Ramos (cell line): ENCODE measurements at regions not wholly inside any gene's neighbourhood (a gene's known extent, or its start where the extent isn't known, plus 50 kb on each side); places are given as distances from the start of the nearest gene placed in this dataset.

Experiments used
- in situ Hi-C: fragments of 300-500 bp; cut with MboI; formaldehyde crosslinking; loops from one replicate; pipeline ENCODE4 v1.14.3; 2022; ENCODE audit warnings: low sequenced_read_pairs; ENCODE audit not compliant: unreplicated experiment

- in situ Hi-C loops: no loop called here
These were observed 209.9 kb downstream of the TEX29 start for GRCh38 chr13:111530137-111530870.

- in situ Hi-C loops: no loop called here
These were observed 211.1 kb downstream of the TEX29 start for GRCh38 chr13:111531505-111531904.

DNA sequence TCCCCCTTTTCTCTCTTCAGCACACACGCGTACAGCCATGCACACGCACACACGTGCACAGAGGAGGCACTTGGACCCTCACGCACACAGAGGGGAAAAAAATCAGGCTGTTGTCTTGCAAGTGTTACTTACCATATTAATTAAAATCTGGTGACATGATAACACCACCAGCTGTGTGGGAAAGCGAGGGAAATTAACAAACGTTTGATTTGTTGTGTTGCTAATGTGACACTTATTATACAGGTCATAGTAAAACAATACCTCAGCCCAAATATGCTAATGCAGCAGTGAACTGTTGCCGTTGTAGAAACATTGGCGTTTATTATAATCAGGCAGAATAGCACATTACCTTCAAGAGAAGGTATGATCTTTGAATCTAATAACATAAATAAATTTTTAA lies 211.7 kb downstream of the TEX29 start:
- in situ Hi-C loops: no loop called here

DNA sequence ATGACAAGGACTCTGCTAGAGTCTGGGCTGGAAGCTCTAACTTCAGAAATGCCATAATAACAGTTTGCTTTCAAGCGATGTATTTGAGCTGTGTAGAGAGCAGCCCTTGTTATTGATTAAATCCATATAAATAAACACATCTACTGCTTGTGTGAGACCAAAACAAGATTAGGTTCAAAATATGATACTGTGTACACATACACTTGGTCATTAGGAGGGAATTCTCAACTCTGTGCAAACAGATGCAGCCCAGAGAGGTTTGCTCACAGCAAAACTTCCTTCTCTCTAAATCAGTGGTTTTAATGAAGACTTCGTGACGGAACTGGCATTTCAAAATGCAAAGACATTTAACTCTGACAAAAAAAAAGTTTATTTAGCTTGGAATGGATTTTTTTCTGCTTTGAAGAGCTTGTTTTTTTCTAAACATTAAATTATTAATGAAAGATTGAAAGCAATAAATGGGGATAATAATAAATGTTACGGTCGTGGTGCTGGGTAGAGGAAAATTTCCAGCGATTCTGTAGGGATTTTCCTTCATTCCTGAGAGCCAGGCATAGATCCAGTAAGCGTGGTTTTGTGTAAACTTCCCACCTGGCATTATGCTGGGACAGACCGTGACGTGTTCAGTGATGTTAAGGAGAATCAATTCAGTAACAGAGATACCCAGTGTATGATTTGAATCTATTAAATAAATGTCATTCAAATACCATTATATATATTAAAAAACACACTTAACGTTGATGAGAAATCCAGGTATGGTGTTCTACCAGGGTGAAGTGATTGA lies 213.7 kb downstream of the TEX29 start:
- in situ Hi-C loops: no loop called here

GRCh38 chr13:111534751-111535522 lies 214.5 kb downstream of the TEX29 start:
- in situ Hi-C loops: no loop called here

DNA sequence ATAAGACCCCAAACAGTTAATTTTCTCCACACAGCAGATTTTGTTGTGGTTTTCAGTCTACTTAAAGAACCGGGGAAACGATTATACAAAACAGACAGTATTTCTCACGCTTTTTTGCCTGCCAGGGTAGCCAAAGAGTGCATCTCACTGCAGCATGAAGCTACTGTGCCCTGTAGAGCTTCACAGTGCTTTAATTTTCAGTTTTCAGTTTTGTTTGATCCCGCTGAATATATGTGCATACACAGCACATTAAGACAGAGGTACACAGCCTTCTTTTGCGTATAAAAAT lies 215.0 kb downstream of the TEX29 start:
- in situ Hi-C loops: no loop called here

DNA sequence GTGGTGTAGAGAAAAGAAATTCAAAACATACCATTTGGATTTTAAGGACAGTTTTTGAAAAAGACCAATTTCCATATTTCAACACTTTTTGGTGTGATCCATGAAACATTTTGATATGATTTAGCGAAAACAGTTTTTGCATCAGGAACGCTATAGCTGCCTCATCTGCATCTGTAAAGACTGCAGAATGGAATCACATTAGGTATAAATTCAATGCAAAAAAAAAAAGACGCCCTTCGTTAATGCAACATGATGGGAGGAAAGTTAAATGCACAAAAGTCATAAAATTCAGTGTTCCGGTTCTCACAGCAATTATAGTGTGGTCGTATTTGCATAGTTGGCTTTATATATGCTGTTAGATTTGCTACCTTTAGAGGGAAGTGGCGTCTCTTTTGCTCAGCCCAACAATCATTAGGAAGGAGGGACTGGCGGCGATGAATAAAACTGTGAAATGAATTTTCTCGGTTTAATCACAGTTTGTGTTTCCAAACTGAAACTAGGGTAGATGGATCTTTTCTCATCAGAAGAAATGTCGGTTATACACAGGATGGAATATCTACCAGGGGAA lies 215.7 kb downstream of the TEX29 start:
- in situ Hi-C loops: no loop called here

- in situ Hi-C loops: no loop called here
These were observed 216.8 kb downstream of the TEX29 start for GRCh38 chr13:111537115-111537728.

- in situ Hi-C loops: no loop called here
These were observed 217.5 kb downstream of the TEX29 start for GRCh38 chr13:111537843-111538499.

GRCh38 chr13:111539252-111539651 lies 218.8 kb downstream of the TEX29 start:
- in situ Hi-C loops: no loop called here

DNA sequence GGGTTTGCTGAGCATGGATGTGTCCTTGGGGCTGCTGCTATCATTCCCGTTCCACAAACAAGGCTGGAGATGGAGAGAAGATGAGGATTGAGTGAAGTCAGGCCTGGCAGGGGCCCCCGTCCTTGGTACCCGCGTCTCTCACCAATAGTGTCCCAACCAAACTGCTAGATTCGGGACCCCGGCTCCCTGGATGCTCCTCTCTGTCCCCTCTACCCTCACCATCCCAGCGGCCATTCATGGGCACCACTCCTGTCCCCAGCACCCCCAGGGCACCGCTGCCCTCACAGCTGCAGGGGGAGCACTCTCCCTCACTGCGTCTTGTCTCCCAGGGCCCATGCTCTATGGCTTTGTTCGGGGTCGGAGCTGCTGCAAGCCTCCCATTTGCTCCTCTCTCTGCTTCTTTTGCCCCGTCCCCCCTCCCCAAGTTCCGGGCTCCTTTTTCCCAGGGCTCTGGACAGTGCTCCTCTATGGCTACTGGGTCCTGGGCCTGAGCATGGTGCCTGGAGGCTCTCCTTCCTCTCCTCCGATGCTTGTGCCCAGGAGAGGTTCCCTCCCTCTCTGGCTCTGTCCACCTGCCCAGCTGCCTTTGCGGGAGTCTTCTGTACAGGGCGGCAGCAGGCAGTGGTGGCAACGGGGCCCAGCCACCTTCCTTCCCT lies 219.5 kb downstream of the TEX29 start:
- in situ Hi-C loops: no loop called here

GRCh38 chr13:111540486-111540885 lies 220.0 kb downstream of the TEX29 start:
- in situ Hi-C loops: no loop called here

DNA sequence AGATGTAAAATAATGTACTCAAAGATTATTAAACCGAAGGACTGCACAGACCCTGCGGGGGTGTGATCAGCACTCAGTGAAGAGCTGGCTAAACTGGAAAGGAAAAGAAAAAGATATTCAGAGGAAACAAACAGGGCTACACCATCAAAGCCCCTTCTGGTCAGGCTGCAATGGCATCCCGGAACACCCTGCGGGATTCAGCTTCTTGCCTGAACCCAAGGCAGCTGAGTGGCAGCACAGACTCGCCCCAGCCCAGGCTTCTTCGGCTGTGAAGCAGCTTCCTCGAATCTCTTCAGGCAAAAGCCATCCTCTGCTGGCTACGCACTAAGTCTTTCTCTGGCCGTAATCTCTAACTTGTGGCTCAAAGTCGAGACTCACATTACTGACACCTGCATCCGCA lies 220.9 kb downstream of the TEX29 start:
- in situ Hi-C loops: no loop called here

GRCh38 chr13:111541752-111542529 lies 221.5 kb downstream of the TEX29 start:
- in situ Hi-C loops: no loop called here

DNA sequence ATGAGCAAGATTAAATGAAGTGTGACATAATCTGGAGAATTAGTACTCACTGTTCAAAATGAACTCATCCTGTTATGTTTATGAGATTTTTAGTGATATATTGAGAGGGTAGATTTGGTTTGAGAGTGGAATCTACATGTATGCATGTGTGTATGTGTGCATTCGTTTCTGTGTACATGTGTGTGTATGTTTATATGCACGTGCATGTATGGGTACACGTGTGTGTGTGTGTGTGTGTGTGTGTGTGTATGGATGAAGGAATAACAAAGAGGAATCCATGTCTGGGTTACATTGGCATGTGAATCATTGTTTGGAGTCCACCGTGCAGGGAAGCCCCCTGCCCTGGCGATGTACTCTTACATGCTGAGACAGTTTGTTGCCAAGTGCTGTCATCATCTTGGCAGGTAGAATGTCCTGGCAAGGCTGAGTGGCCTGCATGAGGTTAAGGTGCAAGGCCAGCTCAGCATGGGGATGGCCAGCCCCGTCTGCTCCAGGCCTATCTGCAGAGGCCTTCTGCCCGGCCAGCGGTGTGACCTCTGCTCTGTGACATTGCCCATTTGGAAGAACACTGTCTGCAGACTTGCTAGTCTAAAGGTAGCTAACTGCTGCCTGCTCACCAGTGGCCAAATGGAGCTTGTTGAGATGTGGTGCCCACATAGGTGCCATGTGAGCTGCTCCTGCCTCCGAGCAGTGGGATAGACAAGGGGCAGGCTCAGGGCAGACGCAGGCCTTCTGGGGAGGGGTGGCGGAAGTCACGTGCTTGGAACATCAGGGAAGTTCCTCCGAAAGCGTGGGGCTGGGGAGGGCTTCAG lies 222.3 kb downstream of the TEX29 start:
- in situ Hi-C loops: no loop called here

DNA sequence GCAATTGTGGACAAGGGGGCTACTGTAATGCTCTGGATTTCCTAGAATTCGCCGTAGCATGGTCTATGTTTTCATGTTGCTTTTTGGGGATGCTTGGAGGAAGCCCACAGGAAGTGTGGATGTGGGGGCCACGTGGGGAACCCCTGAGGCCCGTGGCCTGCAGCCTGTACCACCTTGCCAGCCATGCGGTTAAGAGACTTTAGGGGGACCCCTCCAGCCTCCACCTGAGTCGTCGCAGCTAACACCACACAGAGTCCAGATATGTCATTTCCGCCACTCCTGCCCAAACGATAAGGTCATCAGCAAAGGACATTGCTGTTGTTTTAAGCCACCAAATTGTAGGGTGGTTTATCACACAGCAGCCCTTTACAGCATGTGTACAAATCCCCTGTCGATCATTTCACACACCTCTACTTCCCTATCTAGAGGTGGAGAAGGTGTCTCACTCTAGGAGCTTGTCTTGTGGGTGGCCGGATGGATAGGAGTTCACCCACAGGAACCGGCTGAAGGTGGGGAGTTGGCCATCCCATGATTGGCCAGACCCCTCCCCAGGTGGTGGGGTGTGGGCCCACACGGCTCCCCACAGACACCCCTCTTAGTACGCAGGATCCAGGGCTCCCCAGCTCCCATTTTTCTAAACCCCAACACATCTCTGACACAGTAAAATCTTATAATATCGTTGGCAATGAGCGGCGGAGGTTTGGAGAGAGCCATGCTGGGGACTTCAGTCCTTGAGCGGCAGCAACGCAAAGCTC lies 226.7 kb downstream of the TEX29 start:
- in situ Hi-C loops: no loop called here

DNA sequence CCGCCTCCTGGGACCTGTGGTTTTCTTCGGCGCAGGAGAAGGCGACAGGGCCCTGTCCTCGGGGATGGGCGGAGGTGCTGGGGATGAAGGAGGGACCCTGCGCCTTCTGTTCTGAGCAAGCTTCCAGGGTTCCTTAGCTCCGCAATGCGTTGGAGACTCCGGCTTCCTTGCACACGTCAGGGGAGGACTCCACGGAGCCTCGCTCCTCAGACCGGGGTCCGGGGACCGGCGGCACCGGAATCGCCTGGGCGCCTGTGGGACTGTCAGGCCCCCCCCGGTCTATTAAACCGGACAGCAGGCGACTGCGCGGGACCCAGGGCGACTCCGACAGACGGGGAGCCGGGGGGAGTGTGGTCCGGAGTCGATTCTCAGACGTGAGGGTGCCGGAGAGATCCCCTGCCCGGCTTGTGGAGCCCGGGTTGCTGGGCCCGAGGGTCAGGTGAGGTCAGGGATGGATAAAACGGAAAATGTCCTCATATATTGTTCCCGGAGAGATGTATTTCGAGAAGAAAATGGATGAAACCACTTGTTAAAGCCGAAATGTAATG lies 227.4 kb downstream of the TEX29 start:
- in situ Hi-C loops: no loop called here
